WTC11 (cell line): ENCODE measurements at regions not wholly inside any gene's neighbourhood (a gene's known extent, or its start where the extent isn't known, plus 50 kb on each side); places are given as distances from the start of the nearest gene placed in this dataset. TPM values are rescaled to one million over a fixed set of nuclear protein-coding genes. Genes with fewer than 3 reads are reported as not detected.

ENCODE experiments used
- ATAC-seq: fragments of 200-7000 bp; cut with Tn5 transposase; 2 replicates; pipeline ENCODE4 v1.10.0; 2021; ENCODE audit warnings: mild to moderate bottlenecking, moderate library complexity
- CTCF ChIA-PET: fragments of 300-600 bp; sonication (Branson Sonifier 250); formaldehyde crosslinking; loops from one replicate; lab custom pipeline; 2021; ENCODE audit warnings: antibody characterized with exemption; lab: Charles Lee
- POLR2A ChIA-PET: fragments of 350-600 bp; sonication (Branson Sonifier 250); formaldehyde crosslinking; loops from one replicate; lab custom pipeline; 2021; ENCODE audit warnings: antibody characterized with exemption; lab: Charles Lee
- DNase-seq: peaks from one replicate; pipeline ENCODE4 v3.0.0; 2021; ENCODE audit warnings: low spot score
- H3K27ac Mint-ChIP-seq: 2 replicates; pipeline ENCODE4 v1.8.0; 2021; ENCODE audit warnings: mixed read lengths
- H3K27me3 Mint-ChIP-seq: 2 replicates; pipeline ENCODE4 v1.8.0; 2021; ENCODE audit warnings: low read depth, mild to moderate bottlenecking, moderate library complexity, mixed read lengths
- H3K36me3 Mint-ChIP-seq: 2 replicates; pipeline ENCODE4 v1.8.0; 2021; ENCODE audit warnings: mixed read lengths
- H3K4me1 Mint-ChIP-seq: 2 replicates; pipeline ENCODE4 v1.8.0; 2022; ENCODE audit warnings: mixed read lengths
- H3K4me3 Mint-ChIP-seq: 2 replicates; pipeline ENCODE4 v1.8.0; 2021; ENCODE audit warnings: mild to moderate bottlenecking, moderate library complexity, mixed read lengths
- H3K9me3 Mint-ChIP-seq: 2 replicates; pipeline ENCODE4 v1.8.0; 2021; ENCODE audit warnings: mixed read lengths
- CREB1 ChIP-seq: sonication (generic); formaldehyde crosslinking; IDR thresholded peaks from 2 replicates; pipeline ENCODE4 v1.8.0; 2023; ENCODE audit warnings: mild to moderate bottlenecking, missing genetic modification reagents
- FOXJ3 ChIP-seq: sonication (generic); formaldehyde crosslinking; IDR thresholded peaks from 2 replicates; pipeline ENCODE4 v1.9.0; 2021; ENCODE audit warnings: missing genetic modification reagents, mild to moderate bottlenecking, borderline replicate concordance
- FOXP1 ChIP-seq: sonication (generic); formaldehyde crosslinking; IDR thresholded peaks from 2 replicates; pipeline ENCODE4 v1.8.0; 2022; ENCODE audit warnings: missing genetic modification reagents, mild to moderate bottlenecking, moderate library complexity, borderline replicate concordance
- GABPB1 ChIP-seq: sonication (generic); formaldehyde crosslinking; IDR thresholded peaks from 2 replicates; pipeline ENCODE4 v1.8.1; 2023; ENCODE audit warnings: mild to moderate bottlenecking, missing genetic modification reagents
- GRHL2 ChIP-seq: fragments of 250-450 bp; sonication (Bioruptor Pico); IDR thresholded peaks from 2 replicates; pipeline ENCODE4 v1.8.0; 2022; ENCODE audit warnings: mild to moderate bottlenecking, moderate library complexity; ENCODE audit not compliant: insufficient replicate concordance, severe bottlenecking
- JUN ChIP-seq: sonication (generic); formaldehyde crosslinking; IDR thresholded peaks from 2 replicates; pipeline ENCODE4 v1.8.0; 2023; ENCODE audit warnings: mild to moderate bottlenecking, missing genetic modification reagents
- NFYB ChIP-seq: sonication (generic); formaldehyde crosslinking; conservative IDR thresholded peaks from 2 replicates; pipeline ENCODE4 v1.8.0; 2022; ENCODE audit warnings: low read depth, missing genetic modification reagents
- SMAD4 ChIP-seq: sonication (generic); formaldehyde crosslinking; IDR thresholded peaks from 2 replicates; pipeline ENCODE4 v1.8.0; 2022; ENCODE audit warnings: mild to moderate bottlenecking, missing genetic modification reagents
- microRNA-seq: library from miRNA; unstranded; fragments of <30 nt; microRNA quantifications from one replicate; pipeline ENCODE4 v1.2.0, GENCODE V29; 2022; ENCODE audit warnings: borderline number of aligned reads
- TF ChIP-seq, protein P1 (sequence below): fragments of 250-450 bp; sonication (Bioruptor Pico); conservative IDR thresholded peaks from 2 replicates; pipeline ENCODE4 v1.9.0; 2021; ENCODE audit warnings: mild to moderate bottlenecking
- TF ChIP-seq, protein P2 (sequence below): sonication (generic); formaldehyde crosslinking; IDR thresholded peaks from 2 replicates; pipeline ENCODE4 v1.8.1; 2023; ENCODE audit warnings: mild to moderate bottlenecking, missing genetic modification reagents, moderate library complexity
- TF ChIP-seq, protein P3 (sequence below): sonication (generic); formaldehyde crosslinking; IDR thresholded peaks from 2 replicates; pipeline ENCODE4 v1.8.1; 2022; ENCODE audit warnings: mild to moderate bottlenecking, missing genetic modification reagents, moderate library complexity, borderline replicate concordance
- TF ChIP-seq, protein P4 (sequence below): sonication (generic); formaldehyde crosslinking; IDR thresholded peaks from 2 replicates; pipeline ENCODE4 v1.8.0; 2023; ENCODE audit warnings: mild to moderate bottlenecking, missing genetic modification reagents
- TF ChIP-seq, protein P5 (sequence below): fragments of 250-450 bp; sonication (Bioruptor Pico); IDR thresholded peaks from 2 replicates; pipeline ENCODE4 v1.9.0; 2021; ENCODE audit warnings: mild to moderate bottlenecking, borderline replicate concordance

DNA sequence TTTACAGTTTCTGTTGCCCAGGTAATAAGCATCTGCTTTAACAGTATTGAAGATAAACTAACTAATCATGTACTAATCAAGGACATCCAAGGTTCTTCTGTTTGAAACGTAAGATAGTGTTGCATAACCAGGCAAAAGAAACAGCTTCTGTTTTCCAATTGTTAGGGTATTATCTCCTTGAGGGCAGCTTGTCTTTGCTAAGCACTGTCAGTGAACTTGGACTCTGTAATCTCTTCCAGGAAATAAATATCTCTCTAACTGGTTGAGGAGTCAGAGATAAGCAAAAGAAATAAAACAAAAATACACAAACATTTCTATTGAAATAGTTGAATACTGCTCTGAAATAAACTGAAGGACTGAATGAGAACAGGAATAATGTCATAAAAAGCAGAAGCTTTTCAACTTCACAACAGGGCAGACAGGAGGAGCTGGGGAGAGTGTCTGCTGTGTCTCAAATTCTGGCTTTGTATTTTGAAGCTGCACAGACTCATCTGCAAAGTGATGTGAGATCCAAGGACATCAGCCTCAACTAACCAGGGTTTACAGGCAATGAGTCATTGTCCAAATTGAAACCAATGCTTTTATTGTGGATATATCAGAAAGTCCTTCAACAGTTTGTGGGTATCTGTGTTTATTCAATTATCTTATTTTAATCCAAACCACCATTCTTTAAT is 1253.0 kb upstream of the PCDH7 start:
- peaks cover 6% of the 10 kb centered on the region; the same call in 1 of the 2 replicates for H3K4me1 Mint-ChIP-seq
- H3K9me3 Mint-ChIP-seq: no peaks in the 10 kb centered on the region
- H3K36me3 Mint-ChIP-seq: no peaks in the 10 kb centered on the region
- H3K27me3 Mint-ChIP-seq: no peaks in the 10 kb centered on the region
- ChIA-PET CTCF (no interaction called here), POLR2A (no interaction called here)
- ATAC-seq (no peak), DNase-seq (no peak)
- no peak overlapping the region for H3K27ac Mint-ChIP-seq
- no peak for TF ChIP-seq SMAD4 (CRISPR knock-in tag)
- TF ChIP-seq GABPB1 (CRISPR knock-in tag): no peak
- TF ChIP-seq, protein P1, sequence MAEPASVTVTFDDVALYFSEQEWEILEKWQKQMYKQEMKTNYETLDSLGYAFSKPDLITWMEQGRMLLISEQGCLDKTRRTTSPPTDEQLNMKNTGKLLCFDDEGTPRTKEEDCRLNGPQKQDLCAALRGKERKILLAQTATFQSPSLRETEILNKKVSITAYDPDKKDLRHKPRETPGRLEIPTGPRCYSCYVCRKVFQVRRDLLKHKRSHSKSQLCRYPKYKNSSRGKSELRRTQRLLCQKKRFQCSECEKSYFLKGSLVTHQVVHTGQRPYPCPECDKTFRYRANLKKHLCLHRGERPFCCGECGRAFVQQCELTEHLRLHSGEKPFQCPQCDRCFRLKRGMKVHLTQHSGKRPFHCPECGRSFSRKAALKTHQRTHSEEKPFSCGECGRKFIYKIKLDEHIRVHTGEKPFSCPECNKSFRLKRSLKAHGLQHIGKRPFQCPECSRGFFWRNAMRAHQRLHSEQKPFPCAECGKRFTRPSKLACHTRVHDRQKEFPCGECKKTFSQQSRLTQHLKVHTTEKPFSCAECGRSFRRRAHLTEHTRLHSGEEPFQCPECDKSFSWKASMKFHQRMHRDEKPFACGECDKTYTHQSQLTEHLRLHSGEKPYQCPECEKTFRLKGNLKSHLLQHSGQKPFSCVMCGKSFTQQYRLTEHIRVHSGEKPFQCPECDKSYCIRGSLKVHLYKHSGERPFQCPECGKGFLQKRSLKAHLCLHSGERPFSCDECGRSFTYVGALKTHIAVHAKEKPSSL (CRISPR knock-in tag): no peak
- TF ChIP-seq, protein P2, sequence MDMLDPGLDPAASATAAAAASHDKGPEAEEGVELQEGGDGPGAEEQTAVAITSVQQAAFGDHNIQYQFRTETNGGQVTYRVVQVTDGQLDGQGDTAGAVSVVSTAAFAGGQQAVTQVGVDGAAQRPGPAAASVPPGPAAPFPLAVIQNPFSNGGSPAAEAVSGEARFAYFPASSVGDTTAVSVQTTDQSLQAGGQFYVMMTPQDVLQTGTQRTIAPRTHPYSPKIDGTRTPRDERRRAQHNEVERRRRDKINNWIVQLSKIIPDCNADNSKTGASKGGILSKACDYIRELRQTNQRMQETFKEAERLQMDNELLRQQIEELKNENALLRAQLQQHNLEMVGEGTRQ (CRISPR knock-in tag): no peak
- TF ChIP-seq NFYB (CRISPR knock-in tag): no peak
- TF ChIP-seq, protein P3, sequence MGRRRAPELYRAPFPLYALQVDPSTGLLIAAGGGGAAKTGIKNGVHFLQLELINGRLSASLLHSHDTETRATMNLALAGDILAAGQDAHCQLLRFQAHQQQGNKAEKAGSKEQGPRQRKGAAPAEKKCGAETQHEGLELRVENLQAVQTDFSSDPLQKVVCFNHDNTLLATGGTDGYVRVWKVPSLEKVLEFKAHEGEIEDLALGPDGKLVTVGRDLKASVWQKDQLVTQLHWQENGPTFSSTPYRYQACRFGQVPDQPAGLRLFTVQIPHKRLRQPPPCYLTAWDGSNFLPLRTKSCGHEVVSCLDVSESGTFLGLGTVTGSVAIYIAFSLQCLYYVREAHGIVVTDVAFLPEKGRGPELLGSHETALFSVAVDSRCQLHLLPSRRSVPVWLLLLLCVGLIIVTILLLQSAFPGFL (CRISPR knock-in tag): no peak
- no peak for TF ChIP-seq FOXJ3 (CRISPR knock-in tag)
- TF ChIP-seq CREB1 (CRISPR knock-in tag): no peak
- TF ChIP-seq JUN (CRISPR knock-in tag): no peak
- TF ChIP-seq FOXP1 (CRISPR knock-in tag): no peak
- TF ChIP-seq GRHL2 (CRISPR knock-in tag): no peak
- TF ChIP-seq, protein P4, sequence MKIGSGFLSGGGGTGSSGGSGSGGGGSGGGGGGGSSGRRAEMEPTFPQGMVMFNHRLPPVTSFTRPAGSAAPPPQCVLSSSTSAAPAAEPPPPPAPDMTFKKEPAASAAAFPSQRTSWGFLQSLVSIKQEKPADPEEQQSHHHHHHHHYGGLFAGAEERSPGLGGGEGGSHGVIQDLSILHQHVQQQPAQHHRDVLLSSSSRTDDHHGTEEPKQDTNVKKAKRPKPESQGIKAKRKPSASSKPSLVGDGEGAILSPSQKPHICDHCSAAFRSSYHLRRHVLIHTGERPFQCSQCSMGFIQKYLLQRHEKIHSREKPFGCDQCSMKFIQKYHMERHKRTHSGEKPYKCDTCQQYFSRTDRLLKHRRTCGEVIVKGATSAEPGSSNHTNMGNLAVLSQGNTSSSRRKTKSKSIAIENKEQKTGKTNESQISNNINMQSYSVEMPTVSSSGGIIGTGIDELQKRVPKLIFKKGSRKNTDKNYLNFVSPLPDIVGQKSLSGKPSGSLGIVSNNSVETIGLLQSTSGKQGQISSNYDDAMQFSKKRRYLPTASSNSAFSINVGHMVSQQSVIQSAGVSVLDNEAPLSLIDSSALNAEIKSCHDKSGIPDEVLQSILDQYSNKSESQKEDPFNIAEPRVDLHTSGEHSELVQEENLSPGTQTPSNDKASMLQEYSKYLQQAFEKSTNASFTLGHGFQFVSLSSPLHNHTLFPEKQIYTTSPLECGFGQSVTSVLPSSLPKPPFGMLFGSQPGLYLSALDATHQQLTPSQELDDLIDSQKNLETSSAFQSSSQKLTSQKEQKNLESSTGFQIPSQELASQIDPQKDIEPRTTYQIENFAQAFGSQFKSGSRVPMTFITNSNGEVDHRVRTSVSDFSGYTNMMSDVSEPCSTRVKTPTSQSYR (CRISPR knock-in tag): no peak
- TF ChIP-seq, protein P5, sequence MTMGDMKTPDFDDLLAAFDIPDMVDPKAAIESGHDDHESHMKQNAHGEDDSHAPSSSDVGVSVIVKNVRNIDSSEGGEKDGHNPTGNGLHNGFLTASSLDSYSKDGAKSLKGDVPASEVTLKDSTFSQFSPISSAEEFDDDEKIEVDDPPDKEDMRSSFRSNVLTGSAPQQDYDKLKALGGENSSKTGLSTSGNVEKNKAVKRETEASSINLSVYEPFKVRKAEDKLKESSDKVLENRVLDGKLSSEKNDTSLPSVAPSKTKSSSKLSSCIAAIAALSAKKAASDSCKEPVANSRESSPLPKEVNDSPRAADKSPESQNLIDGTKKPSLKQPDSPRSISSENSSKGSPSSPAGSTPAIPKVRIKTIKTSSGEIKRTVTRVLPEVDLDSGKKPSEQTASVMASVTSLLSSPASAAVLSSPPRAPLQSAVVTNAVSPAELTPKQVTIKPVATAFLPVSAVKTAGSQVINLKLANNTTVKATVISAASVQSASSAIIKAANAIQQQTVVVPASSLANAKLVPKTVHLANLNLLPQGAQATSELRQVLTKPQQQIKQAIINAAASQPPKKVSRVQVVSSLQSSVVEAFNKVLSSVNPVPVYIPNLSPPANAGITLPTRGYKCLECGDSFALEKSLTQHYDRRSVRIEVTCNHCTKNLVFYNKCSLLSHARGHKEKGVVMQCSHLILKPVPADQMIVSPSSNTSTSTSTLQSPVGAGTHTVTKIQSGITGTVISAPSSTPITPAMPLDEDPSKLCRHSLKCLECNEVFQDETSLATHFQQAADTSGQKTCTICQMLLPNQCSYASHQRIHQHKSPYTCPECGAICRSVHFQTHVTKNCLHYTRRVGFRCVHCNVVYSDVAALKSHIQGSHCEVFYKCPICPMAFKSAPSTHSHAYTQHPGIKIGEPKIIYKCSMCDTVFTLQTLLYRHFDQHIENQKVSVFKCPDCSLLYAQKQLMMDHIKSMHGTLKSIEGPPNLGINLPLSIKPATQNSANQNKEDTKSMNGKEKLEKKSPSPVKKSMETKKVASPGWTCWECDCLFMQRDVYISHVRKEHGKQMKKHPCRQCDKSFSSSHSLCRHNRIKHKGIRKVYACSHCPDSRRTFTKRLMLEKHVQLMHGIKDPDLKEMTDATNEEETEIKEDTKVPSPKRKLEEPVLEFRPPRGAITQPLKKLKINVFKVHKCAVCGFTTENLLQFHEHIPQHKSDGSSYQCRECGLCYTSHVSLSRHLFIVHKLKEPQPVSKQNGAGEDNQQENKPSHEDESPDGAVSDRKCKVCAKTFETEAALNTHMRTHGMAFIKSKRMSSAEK (CRISPR knock-in tag): no peak
- no peak overlapping the region for H3K4me3 Mint-ChIP-seq

Small RNA genes lying in the stretch of these regions (microRNA-seq; reads per million reads assigned to microRNA genes)
- gene MIR4275: not detected
